H9 (cell line): ENCODE measurements at regions not wholly inside any gene's neighbourhood (a gene's known extent, or its start where the extent isn't known, plus 50 kb on each side); places are given as distances from the start of the nearest gene placed in this dataset.

Experiments
- DNase-seq: peaks from one replicate; pipeline ENCODE4 v3.0.0-alpha.2; 2017
- H2AFZ ChIP-seq: one replicate; pipeline ENCODE4 v1.6.1; 2013; ENCODE audit warnings: mild to moderate bottlenecking, low read length, control low read depth, moderate library complexity
- H2AK5ac ChIP-seq: 2 replicates; pipeline ENCODE4 v1.6.1; 2013; ENCODE audit warnings: low read length, control low read depth, mixed read lengths; ENCODE audit not compliant: insufficient read length
- H2BK120ac ChIP-seq: one replicate; pipeline ENCODE4 v1.6.1; 2013; ENCODE audit warnings: low read depth, mild to moderate bottlenecking, low read length, control low read depth, inconsistent platforms; ENCODE audit not compliant: poor library complexity, severe bottlenecking
- H2BK12ac ChIP-seq: 2 replicates; pipeline ENCODE4 v1.6.1; 2013; ENCODE audit warnings: low read length, control low read depth, mixed read lengths, low read depth; ENCODE audit not compliant: insufficient read length
- H2BK15ac ChIP-seq: 2 replicates; pipeline ENCODE4 v1.6.1; 2013; ENCODE audit warnings: low read depth, low read length, control low read depth
- H2BK20ac ChIP-seq: one replicate; pipeline ENCODE4 v1.6.1; 2013; ENCODE audit warnings: low read depth, mild to moderate bottlenecking, low read length, control low read depth, inconsistent platforms; ENCODE audit not compliant: poor library complexity, severe bottlenecking
- H2BK5ac ChIP-seq: 2 replicates; pipeline ENCODE4 v1.6.1; 2013; ENCODE audit warnings: low read length, control low read depth, mixed read lengths; ENCODE audit not compliant: insufficient read length
- H3K14ac ChIP-seq: 2 replicates; pipeline ENCODE4 v1.6.1; 2013; ENCODE audit warnings: low read length, control low read depth; ENCODE audit not compliant: insufficient read depth
- H3K18ac ChIP-seq: 2 replicates; pipeline ENCODE4 v1.6.1; 2013; ENCODE audit warnings: low read depth, mild to moderate bottlenecking, mixed read lengths, low read length, control low read depth; ENCODE audit not compliant: insufficient read length
- H3K23ac ChIP-seq: 2 replicates; pipeline ENCODE4 v1.6.1; 2013; ENCODE audit warnings: low read length, control low read depth, mixed read lengths, low read depth; ENCODE audit not compliant: insufficient read length
- H3K23me2 ChIP-seq: 2 replicates; pipeline ENCODE4 v1.6.1; 2013; ENCODE audit warnings: low read depth, mild to moderate bottlenecking, mixed read lengths, low read length, control low read depth; ENCODE audit not compliant: insufficient read length, poor library complexity, severe bottlenecking
- H3K27ac ChIP-seq: 2 replicates; pipeline ENCODE4 v1.5.1; 2013; ENCODE audit warnings: low read length, control low read depth, mixed read lengths, low read depth; ENCODE audit not compliant: insufficient read length
- H3K27me3 ChIP-seq: 2 replicates; pipeline ENCODE4 v1.6.1; 2013; ENCODE audit warnings: low read length, control low read depth, inconsistent platforms; ENCODE audit not compliant: insufficient read depth
- H3K4ac ChIP-seq: 2 replicates; pipeline ENCODE4 v1.6.1; 2013; ENCODE audit warnings: low read depth, mild to moderate bottlenecking, control low read depth, inconsistent platforms, low read length, moderate library complexity
- H3K4me1 ChIP-seq: 2 replicates; pipeline ENCODE4 v1.6.1; 2013; ENCODE audit warnings: low read length, control low read depth, inconsistent platforms; ENCODE audit not compliant: insufficient read depth
- H3K4me2 ChIP-seq: 2 replicates; pipeline ENCODE4 v1.6.1; 2013; ENCODE audit warnings: low read length, control low read depth, mixed read lengths; ENCODE audit not compliant: insufficient read length, insufficient read depth
- H3K56ac ChIP-seq: 2 replicates; pipeline ENCODE4 v1.6.1; 2013; ENCODE audit warnings: low read depth, mild to moderate bottlenecking, mixed read lengths, low read length, control low read depth; ENCODE audit not compliant: insufficient read length
- H3K79me1 ChIP-seq: 2 replicates; pipeline ENCODE4 v1.6.1; 2013; ENCODE audit warnings: low read depth, mild to moderate bottlenecking, moderate library complexity, low read length, control low read depth, inconsistent platforms; ENCODE audit not compliant: insufficient read depth, poor library complexity, severe bottlenecking
- H3K79me2 ChIP-seq: 2 replicates; pipeline ENCODE4 v1.6.1; 2013; ENCODE audit warnings: low read length, control low read depth, inconsistent platforms; ENCODE audit not compliant: insufficient read depth
- H3K9ac ChIP-seq: 2 replicates; pipeline ENCODE4 v1.6.1; 2013; ENCODE audit warnings: low read length, control low read depth, mixed read lengths; ENCODE audit not compliant: insufficient read length; ENCODE audit errors: extremely low read depth
- H3K9me3 ChIP-seq: one replicate; pipeline ENCODE4 v1.6.1; 2013; ENCODE audit warnings: low read depth, low read length, inconsistent platforms; ENCODE audit not compliant: control insufficient read depth
- H3T11ph ChIP-seq: one replicate; pipeline ENCODE4 v1.6.1; 2013; ENCODE audit warnings: mild to moderate bottlenecking, low read length, control low read depth, inconsistent platforms
- H4K20me1 ChIP-seq: one replicate; pipeline ENCODE4 v1.6.1; 2013; ENCODE audit not compliant: control insufficient read depth, insufficient read length, insufficient read depth
- H4K5ac ChIP-seq: 2 replicates; pipeline ENCODE4 v1.6.1; 2013; ENCODE audit warnings: low read depth, mild to moderate bottlenecking, mixed read lengths, low read length, control low read depth; ENCODE audit not compliant: insufficient read length
- H4K8ac ChIP-seq: replicated peaks from 2 replicates; pipeline ENCODE4 v1.6.1; 2013; ENCODE audit warnings: low read length, control low read depth, mixed read lengths, low read depth; ENCODE audit not compliant: insufficient read length
- H4K91ac ChIP-seq: 2 replicates; pipeline ENCODE4 v1.6.1; 2013; ENCODE audit warnings: low read depth, mild to moderate bottlenecking, moderate library complexity, mixed read lengths, low read length, control low read depth; ENCODE audit not compliant: insufficient read length
- H3K27ac Mint-ChIP-seq, 3 experiments: 2 replicates in 2 of 3; 3 replicates in 1 of 3; pipeline ENCODE4 v1.8.0; 2020 to 2021; ENCODE audit warnings: mixed read lengths in 3 of 3, mild to moderate bottlenecking in 1 of 3, moderate library complexity in 1 of 3
- H3K27me3 Mint-ChIP-seq: 2 replicates; pipeline ENCODE4 v1.8.0; 2021; ENCODE audit warnings: low read depth, mild to moderate bottlenecking, moderate library complexity, mixed read lengths
- H3K36me3 Mint-ChIP-seq, 3 experiments: 2 replicates in 2 of 3; 3 replicates in 1 of 3; pipeline ENCODE4 v1.8.0; 2020 to 2021; ENCODE audit warnings: low read depth in 3 of 3, mixed read lengths in 3 of 3; ENCODE audit not compliant: insufficient read depth in 1 of 3
- H3K4me1 Mint-ChIP-seq, 2 experiments: 2 replicates each; pipeline ENCODE4 v1.8.0; 2020; ENCODE audit warnings: mixed read lengths in 2 of 2
- H3K4me3 Mint-ChIP-seq, 2 experiments: 2 replicates in 1 of 2; 3 replicates in 1 of 2; pipeline ENCODE4 v1.8.0; 2020 to 2021; ENCODE audit warnings: mild to moderate bottlenecking in 2 of 2, mixed read lengths in 2 of 2, moderate library complexity in 1 of 2
- H3K9me3 Mint-ChIP-seq, 2 experiments: 2 replicates in 1 of 2; 3 replicates in 1 of 2; pipeline ENCODE4 v1.8.0; 2020; ENCODE audit warnings: mild to moderate bottlenecking in 2 of 2, mixed read lengths in 2 of 2, moderate library complexity in 1 of 2
- CTCF ChIP-seq: fragments of 200-600 bp; sonication (generic); conservative IDR thresholded peaks from 3 replicates; pipeline ENCODE4 v1.8.0; 2021; ENCODE audit warnings: antibody characterized with exemption, mild to moderate bottlenecking
- WGBS: extraction: QIAGEN DNeasy Blood & Tissue Kit; methylation state at CpG from one replicate; pipeline ENCODE4 v1.1.7; 2013; ENCODE audit warnings: missing lambda C conversion rate, low lambda C conversion rate, mixed read lengths; ENCODE audit not compliant: insufficient read length; ENCODE audit errors: extremely low coverage; 5-methylcytosine and 5-hydroxymethylcytosine counted together

DNA sequence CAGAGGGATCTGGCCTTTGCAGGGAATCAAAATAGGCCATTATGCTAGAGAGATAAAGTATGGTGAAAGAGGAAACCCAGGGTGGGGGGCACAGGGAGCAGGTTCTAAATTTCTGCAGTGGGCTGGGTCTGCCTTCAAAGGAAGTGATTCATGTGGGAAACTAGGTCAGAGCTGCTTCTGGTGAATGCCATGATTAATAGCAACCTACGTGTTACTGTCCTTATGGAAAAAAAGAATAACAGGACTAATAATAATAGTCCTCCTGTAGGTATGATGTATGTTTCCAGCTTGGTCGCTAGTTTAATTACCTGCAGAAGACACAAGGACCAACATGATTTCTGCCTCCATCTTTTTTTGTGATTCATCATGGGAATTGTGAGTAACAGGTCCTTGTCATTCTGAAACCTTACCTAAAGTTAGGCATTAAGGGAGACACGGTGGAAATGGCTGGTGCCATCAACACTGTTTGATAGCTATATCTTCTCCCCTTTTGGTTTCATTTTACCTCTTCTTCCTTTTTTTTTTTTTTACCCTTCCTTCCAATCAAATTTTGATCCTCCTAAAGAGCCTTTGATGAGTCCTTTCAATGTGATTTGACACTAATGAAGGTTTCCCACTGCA lies 180.4 kb downstream of the CPEB2 start:
- no peaks in the 10 kb centered on the region; the same call in 1 of the 2 replicates for H3K4me1 ChIP-seq
- H2AK5ac ChIP-seq: no peak overlapping the region
- TF ChIP-seq CTCF: no peak
- H3K4ac ChIP-seq: no peak overlapping the region
- H3K23ac ChIP-seq: no peak overlapping the region
- Mint-ChIP-seq H3K27ac (no peak overlapping the region), H3K4me1 (peaks cover 0 to 9% of the 10 kb centered on the region in 2 experiments; a peak in 2 of 4 replicates), H3K9me3 (peaks cover 2 to 10% of the 10 kb centered on the region in 2 experiments; a peak in 4 of 5 replicates), H3K36me3 (peaks cover 2% of the 10 kb centered on the region in 3 experiments; a peak in 5 of 7 replicates), H3K4me3 (no peak overlapping the region), H3K27me3 (no peaks in the 10 kb centered on the region)
- H4K8ac ChIP-seq: no peak overlapping the region
- no peak overlapping the region for H4K5ac ChIP-seq
- H3K9me3 ChIP-seq: no peaks in the 10 kb centered on the region
- no peaks in the 10 kb centered on the region for H4K20me1 ChIP-seq
- WGBS: no CpG with 5 or more reads among the region's 3 CpGs
- H3K23me2 ChIP-seq: no peaks in the 10 kb centered on the region
- no peaks in the 10 kb centered on the region for H3K27me3 ChIP-seq
- no peak overlapping the region for H3T11ph ChIP-seq
- H3K18ac ChIP-seq: no peak overlapping the region
- no peak overlapping the region for H2BK5ac ChIP-seq
- H3K56ac ChIP-seq: no peak overlapping the region
- H3K79me2 ChIP-seq: no peaks in the 10 kb centered on the region
- no peak overlapping the region for H2BK15ac ChIP-seq
- H3K27ac ChIP-seq: no peak overlapping the region
- no peak for DNase-seq
- no peak overlapping the region for H2BK12ac ChIP-seq
- no peaks in the 10 kb centered on the region for H3K79me1 ChIP-seq
- no peak overlapping the region for H2BK120ac ChIP-seq
- no peak overlapping the region for H3K9ac ChIP-seq
- no peak overlapping the region for H3K14ac ChIP-seq
- H2BK20ac ChIP-seq: no peak overlapping the region
- no peak overlapping the region for H2AFZ ChIP-seq
- H4K91ac ChIP-seq: no peak overlapping the region
- H3K4me2 ChIP-seq: no peak overlapping the region
